ENCODE measurements at regions not wholly inside any gene's neighbourhood (a gene's known extent, or its start where the extent isn't known, plus 50 kb on each side); places are given as distances from the start of the nearest gene placed in this dataset.

DNA sequence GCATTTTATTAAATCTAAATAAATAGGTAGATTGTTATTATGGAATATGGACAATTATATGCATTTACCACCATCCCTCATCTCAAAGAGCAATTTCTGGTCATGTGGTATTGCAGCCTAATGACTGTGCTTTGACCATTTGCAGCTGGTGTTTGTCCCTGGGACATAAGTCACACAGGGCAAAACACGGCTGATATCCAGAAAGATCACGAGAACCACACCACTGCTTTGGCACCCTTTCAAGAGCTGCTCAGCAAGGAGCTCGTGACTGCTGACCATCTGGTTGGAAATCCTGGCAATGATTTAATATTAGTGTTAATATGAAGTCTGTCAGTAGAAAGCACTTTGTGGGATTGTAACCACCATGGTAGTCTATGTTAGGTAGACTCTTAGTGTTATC lies 545.0 kb downstream of the GBA3 start:
- TF ChIP-seq CTCF (conservative IDR thresholded peaks at IDR 0.05; ENCODE audit: low read depth, low read length): no peak
- TF ChIP-seq POLR2A (IDR thresholded peaks at IDR 0.05; ENCODE audit: low read depth, low read length): no peak
- no peak for TF ChIP-seq SMC3 (IDR thresholded peaks at IDR 0.05; ENCODE audit: low read depth, low read length)
